OCI-LY3 (cell line): ENCODE measurements at regions not wholly inside any gene's neighbourhood (a gene's known extent, or its start where the extent isn't known, plus 50 kb on each side); places are given as distances from the start of the nearest gene placed in this dataset.

Source experiments
- H2AFZ ChIP-seq: fragments of 200-600, 300-600 bp; shearing (Covaris generic); 2 replicates; pipeline ENCODE4 v1.6.0; 2014; ENCODE audit warnings: antibody characterized with exemption, low read depth, low read length
- H3K27ac ChIP-seq: fragments of 200-600, 300-600 bp; sonication (generic); 2 replicates; pipeline ENCODE4 v1.5.1; 2014; ENCODE audit warnings: mild to moderate bottlenecking, low read length, moderate library complexity, mixed read lengths
- H3K27me3 ChIP-seq: fragments of 200-600, 300-600 bp; sonication (generic); 2 replicates; pipeline ENCODE4 v1.6.1; 2014; ENCODE audit warnings: low read depth, low read length, mixed read lengths
- H3K36me3 ChIP-seq: fragments of 200-600, 300-600 bp; sonication (generic); replicated peaks from 2 replicates; pipeline ENCODE3; 2014; ENCODE audit warnings: low read depth, low read length, mixed read lengths
- H3K4me1 ChIP-seq: fragments of 300-600, 200-600 bp; sonication (generic); 2 replicates; pipeline ENCODE4 v1.6.1; 2014; ENCODE audit warnings: low read length, mixed read lengths
- H3K4me2 ChIP-seq: fragments of 200-600, 300-600 bp; sonication (generic); 2 replicates; pipeline ENCODE4 v1.6.1; 2014; ENCODE audit warnings: low read length, mixed read lengths
- H3K4me3 ChIP-seq: fragments of 300-600, 200-600 bp; sonication (generic); 2 replicates; pipeline ENCODE4 v1.5.1; 2014; ENCODE audit warnings: antibody characterized with exemption, mild to moderate bottlenecking, low read length, moderate library complexity
- H3K79me2 ChIP-seq: fragments of 300-600, 200-600 bp; shearing (Covaris generic); 2 replicates; pipeline ENCODE4 v1.6.1; 2014; ENCODE audit warnings: mild to moderate bottlenecking, low read length, mixed read lengths
- H3K9ac ChIP-seq: fragments of 300-600, 200-600 bp; shearing (Covaris generic); 2 replicates; pipeline ENCODE4 v1.6.0; 2014; ENCODE audit warnings: mild to moderate bottlenecking, low read length, moderate library complexity
- H3K9me3 ChIP-seq: fragments of 200-600, 300-600 bp; shearing (Covaris generic); 2 replicates; pipeline ENCODE4 v1.6.1; 2014; ENCODE audit warnings: low read length, mixed read lengths; ENCODE audit not compliant: insufficient read depth
- H4K20me1 ChIP-seq: fragments of 200-600, 300-600 bp; sonication (generic); 2 replicates; pipeline ENCODE4 v1.6.1; 2016; ENCODE audit warnings: low read length, mixed read lengths; ENCODE audit not compliant: insufficient read depth
- CTCF ChIP-seq: fragments of 200-600, 300-600 bp; sonication (generic); IDR thresholded peaks from 2 replicates; pipeline ENCODE4 v1.5.1; 2014; ENCODE audit warnings: antibody characterized with exemption, low read length, low read depth
- EZH2phosphoT487 ChIP-seq: fragments of 200-600 bp; shearing (Covaris generic); IDR thresholded peaks from 2 replicates; pipeline ENCODE4 v1.6.1; 2018; ENCODE audit warnings: antibody characterized with exemption, mixed run types, low read depth

- Histone ChIP-seq H3K79me2 (no peaks in the 10 kb centered on the region), H3K4me3 (no peak overlapping the region), H3K9ac (no peak overlapping the region), H3K4me2 (no peak overlapping the region), H3K4me1 (no peaks in the 10 kb centered on the region), H4K20me1 (no peaks in the 10 kb centered on the region), H3K9me3 (no peaks in the 10 kb centered on the region), H2AFZ (no peak overlapping the region), H3K27me3 (no peaks in the 10 kb centered on the region), H3K27ac (no peak overlapping the region), H3K36me3 (no peaks in the 10 kb centered on the region)
- no peak for TF ChIP-seq EZH2phosphoT487
- TF ChIP-seq CTCF = no peak
Observed at GRCh38 chr4:72814241-72814640, 245.2 kb upstream of the ADAMTS3 start.

- Histone ChIP-seq H2AFZ (no peak overlapping the region), H3K36me3 (no peaks in the 10 kb centered on the region), H3K79me2 (no peaks in the 10 kb centered on the region)
Observed at GRCh38 chr4:72809208-72809607, 240.2 kb upstream of the ADAMTS3 start.

GRCh38 chr4:72805284-72805683, 236.3 kb upstream of the ADAMTS3 start:
- no peak overlapping the region for H3K4me2 ChIP-seq
- H3K27me3 ChIP-seq = no peaks in the 10 kb centered on the region
- TF ChIP-seq CTCF (no peak), EZH2phosphoT487 (no peak)
- H4K20me1 ChIP-seq = no peaks in the 10 kb centered on the region
- no peaks in the 10 kb centered on the region for H3K36me3 ChIP-seq
- H3K9ac ChIP-seq = no peak overlapping the region
- no peaks in the 10 kb centered on the region for H3K4me1 ChIP-seq
- H3K9me3 ChIP-seq = no peaks in the 10 kb centered on the region
- no peak overlapping the region for H2AFZ ChIP-seq
- H3K79me2 ChIP-seq = no peaks in the 10 kb centered on the region
- H3K4me3 ChIP-seq = no peak overlapping the region
- no peak overlapping the region for H3K27ac ChIP-seq

More at GRCh38 chr4:72809208-72809607, 240.2 kb upstream of the ADAMTS3 start:
- Histone ChIP-seq H3K9me3 (no peaks in the 10 kb centered on the region), H3K9ac (no peak overlapping the region), H3K27me3 (no peaks in the 10 kb centered on the region), H4K20me1 (no peaks in the 10 kb centered on the region), H3K4me2 (no peak overlapping the region), H3K4me3 (no peak overlapping the region), H3K4me1 (no peaks in the 10 kb centered on the region), H3K27ac (no peak overlapping the region)
- no peak for TF ChIP-seq CTCF
- no peak for TF ChIP-seq EZH2phosphoT487

- no peak overlapping the region for H3K9ac ChIP-seq
- H3K27me3 ChIP-seq = no peaks in the 10 kb centered on the region
- H3K9me3 ChIP-seq = no peaks in the 10 kb centered on the region
- TF ChIP-seq EZH2phosphoT487 (no peak), CTCF (no peak)
- no peak overlapping the region for H3K4me3 ChIP-seq
- no peaks in the 10 kb centered on the region for H3K79me2 ChIP-seq
- no peak overlapping the region for H3K4me2 ChIP-seq
- no peak overlapping the region for H2AFZ ChIP-seq
- no peaks in the 10 kb centered on the region for H3K4me1 ChIP-seq
- no peak overlapping the region for H3K27ac ChIP-seq
- no peaks in the 10 kb centered on the region for H4K20me1 ChIP-seq
- H3K36me3 ChIP-seq = no peaks in the 10 kb centered on the region
Observed at GRCh38 chr4:72797486-72797885, 228.5 kb upstream of the ADAMTS3 start.
